Amniotic stem cell (primary cell): ENCODE measurements at regions not wholly inside any gene's neighbourhood (a gene's known extent, or its start where the extent isn't known, plus 50 kb on each side); places are given as distances from the start of the nearest gene placed in this dataset.

Experiments
- DNase-seq: peaks from one replicate; lab custom pipeline; 2025; lab: John Stamatoyannopoulos, UW

DNA sequence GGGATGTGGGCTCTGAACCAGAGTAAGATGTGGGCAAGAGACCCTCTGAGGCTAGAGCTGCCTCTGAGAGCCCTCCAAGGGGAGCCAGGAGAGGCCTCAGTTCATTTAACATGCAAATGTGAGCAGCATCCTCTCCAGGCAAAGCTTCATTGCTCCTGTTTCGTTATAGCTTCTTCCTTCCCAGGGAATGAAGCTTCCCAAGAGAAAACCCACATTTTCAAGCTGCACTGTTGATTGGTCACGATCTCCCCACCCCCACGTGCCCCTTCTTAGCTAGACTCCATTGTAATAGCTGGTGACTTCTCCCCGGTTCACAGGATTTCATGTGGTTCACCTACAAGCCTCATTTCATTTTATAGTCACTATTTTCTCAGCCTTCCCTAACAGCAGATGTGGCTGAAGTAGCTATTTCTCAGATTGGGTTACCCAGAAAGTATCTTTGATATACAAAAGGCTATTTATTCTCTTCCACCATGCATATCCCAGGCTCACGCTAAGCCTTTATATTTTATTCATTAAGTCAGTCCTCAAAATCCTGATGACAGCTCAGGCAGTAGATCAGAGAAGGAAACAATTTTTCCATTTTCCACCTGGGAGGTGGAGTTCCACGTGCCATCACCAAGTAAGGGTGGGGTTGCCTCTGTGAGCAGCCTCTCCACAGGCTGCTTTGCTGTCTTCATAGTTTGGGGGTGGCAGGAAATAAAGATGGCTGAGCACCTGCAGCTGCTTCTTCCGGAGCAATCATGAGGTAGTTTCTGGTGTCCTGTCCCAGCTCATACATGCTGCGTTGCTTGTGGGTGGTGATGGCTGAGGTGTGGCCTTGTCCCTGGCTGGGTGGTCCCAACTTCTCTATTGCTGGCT is 178.3 kb upstream of the RAB4A start:
- no peak for DNase-seq

DNA sequence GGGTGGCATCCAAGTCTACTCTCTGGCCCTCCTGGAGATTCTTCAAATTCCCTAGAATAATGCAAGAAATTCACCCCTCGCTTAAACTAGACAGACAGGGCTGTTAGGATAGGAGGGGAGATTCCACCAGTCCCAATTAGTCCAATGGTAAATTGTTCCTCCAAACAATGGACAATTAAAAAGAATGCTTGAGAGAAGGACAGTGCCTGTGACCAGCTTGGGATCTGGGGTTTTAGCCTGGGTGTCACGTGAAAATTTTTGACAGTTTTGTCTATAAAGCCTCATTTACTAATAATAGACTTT is 177.7 kb upstream of the RAB4A start:
- no peak for DNase-seq

DNA sequence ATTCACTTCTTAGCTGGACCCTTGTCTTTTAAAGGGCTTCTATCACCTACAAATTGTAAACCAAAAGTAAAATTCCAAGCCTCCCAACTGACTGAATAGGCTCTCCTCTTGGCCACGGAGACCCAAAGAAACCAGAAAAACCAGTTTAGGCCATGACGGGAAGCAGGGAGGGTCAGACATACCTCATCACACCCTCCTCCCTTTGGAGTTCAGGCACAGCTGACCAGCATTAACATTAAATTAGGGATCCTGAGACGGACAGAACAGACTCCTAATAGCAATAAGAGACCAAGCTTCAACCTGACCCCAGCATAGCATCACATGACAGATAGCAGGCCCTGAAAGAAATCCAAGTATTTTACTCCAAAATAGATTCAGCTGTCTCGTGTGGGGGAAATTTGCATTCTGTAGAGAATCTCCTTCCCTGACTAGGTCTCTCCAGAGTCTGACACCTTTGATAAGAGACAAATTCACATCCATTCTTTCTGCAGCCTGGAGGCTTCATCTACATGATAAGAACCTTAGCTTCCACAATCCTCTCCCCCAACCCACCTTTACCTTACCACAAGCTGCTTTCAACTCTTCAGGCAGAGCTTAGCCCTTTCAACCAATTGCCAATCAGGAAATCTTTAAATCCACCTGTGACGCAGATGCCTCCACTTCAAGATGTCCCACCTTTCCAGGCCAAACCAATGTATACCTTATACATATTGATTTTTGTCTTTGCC is 177.1 kb upstream of the RAB4A start:
- DNase-seq = no peak

DNA sequence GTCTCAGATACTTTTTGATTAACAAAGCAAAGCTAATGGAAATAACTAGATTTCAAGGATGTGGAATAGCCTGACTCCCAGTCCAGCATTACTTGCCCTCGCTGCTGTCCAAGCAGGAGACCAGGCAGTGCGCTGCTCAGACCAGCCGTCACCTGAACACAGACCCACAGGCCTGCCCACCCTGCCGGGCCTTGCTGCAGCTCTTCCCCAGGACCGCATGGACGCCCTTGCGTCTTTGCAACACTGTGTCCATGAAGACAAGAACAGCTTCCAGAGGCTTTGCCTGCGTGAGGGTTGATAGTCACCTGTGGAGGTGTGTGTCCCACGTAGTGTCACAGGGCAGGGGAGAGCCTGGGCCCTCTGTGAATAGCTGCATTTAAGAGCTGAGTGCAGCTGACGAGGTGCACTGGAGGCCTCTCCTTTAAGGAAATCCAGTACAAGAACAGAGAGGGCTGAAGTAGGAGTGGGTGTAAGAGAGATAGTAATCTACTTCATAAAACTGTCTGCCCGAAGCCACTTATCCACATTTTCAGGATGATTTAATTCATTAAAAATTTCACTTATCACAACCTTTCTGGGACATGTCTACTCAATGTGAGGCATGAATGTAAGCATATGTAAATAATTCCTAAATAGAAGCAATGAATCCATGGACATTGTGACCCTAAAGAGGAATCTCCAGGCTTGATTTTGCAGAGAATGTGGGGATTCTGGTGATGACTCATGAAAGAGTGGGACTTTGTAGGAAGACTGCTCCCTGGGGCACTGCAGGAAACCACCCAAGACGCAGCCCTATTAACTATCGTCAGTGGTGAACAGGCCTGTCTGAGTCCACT is 176.2 kb upstream of the RAB4A start:
- no peak for DNase-seq

- no peak for DNase-seq
Observed at GRCh38 chr1:229095325-229095724, 175.6 kb upstream of the RAB4A start.

GRCh38 chr1:229097356-229097755 is 173.6 kb upstream of the RAB4A start:
- no peak for DNase-seq

GRCh38 chr1:229098361-229098760 is 172.6 kb upstream of the RAB4A start:
- no peak for DNase-seq

DNA sequence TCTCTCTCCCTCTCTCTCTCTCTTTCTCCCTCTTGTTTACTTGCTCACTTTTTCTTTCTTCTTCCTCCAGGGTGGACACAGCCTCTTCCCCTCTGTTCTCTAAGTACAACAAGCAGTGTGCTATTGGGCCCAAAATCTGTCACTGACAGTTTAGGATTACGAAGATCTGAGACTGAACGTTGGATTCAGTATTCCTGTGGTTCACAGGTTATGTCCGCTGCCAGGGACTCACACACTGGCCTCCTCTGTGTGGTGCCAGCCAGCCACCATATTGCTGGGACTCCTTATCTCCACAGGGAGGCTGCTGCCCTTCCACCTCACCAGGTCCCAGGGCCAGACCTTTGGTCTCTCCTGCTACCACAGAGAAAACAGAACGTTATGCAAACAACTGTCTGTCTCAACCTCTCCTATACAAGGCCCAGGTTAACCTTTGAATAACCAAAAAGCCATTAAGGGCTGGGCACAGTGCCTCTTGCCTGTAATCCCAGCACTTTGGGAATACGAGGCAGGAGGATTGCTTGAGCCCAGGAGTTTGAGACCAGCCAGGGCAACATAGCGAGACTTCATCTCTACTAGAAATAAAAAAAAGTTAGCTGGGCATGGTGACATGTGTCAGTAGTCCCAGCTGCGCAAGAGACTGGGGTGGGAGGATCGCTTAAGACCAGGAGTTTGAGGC is 171.9 kb upstream of the RAB4A start:
- no peak for DNase-seq

- no peak for DNase-seq
Observed at GRCh38 chr1:229101011-229101871, 169.7 kb upstream of the RAB4A start.

DNA sequence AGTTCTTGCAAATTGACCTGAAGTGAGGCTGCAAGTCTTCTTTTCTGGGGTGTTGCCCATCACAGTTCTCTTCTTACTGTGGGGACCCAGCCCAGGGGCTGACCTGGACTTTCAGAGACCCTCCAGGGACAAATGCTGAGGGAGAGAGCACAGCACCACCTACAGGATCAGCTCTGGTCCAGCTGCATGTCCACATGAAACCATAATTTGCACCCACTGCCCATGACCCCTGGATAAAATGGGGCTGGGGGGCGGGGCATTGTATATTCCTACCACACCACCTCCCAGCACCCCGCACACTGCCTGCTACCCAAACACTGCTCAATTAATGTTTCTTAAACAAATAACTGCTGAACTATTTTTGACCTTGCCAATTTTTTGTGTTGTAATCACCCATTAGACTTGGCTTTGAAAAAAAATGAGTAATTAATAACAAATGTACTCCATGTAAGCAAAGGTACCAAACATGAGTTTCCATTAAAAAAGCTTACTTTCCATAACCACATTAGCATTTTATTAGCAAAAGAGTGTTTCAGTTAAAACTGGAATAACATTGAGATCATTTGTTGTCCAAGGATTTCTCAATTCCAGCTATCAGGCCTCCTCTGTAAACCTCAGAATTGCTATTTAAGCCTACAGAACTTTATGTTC is 168.0 kb upstream of the RAB4A start:
- DNase-seq = no peak

GRCh38 chr1:229104654-229105053 is 166.3 kb upstream of the RAB4A start:
- no peak for DNase-seq

DNA sequence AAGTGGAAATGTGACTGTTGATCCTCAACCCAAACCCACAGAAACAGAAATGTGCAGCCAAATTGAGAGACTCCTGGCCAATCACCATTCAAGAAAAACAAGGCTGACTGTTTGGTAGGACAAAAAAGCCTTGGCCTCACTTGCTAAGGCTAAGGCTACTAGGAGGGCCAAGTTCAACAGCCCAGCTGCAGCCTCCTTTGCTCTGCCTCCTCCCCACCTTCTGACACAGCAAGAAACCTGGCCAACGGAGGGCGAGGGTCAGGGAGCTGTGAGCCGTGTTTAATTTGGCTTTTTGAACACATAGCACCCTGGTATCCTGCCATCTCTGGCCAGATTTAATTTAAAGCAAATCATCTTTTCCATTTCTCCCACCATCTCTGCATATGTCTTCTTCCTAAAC is 165.8 kb upstream of the RAB4A start:
- no peak for DNase-seq

- no peak for DNase-seq
Observed at GRCh38 chr1:229105822-229106525, 164.9 kb upstream of the RAB4A start.

GRCh38 chr1:229106526-229107125 is 164.3 kb upstream of the RAB4A start:
- DNase-seq = no peak

GRCh38 chr1:229107304-229107815 is 163.6 kb upstream of the RAB4A start:
- no peak for DNase-seq

DNA sequence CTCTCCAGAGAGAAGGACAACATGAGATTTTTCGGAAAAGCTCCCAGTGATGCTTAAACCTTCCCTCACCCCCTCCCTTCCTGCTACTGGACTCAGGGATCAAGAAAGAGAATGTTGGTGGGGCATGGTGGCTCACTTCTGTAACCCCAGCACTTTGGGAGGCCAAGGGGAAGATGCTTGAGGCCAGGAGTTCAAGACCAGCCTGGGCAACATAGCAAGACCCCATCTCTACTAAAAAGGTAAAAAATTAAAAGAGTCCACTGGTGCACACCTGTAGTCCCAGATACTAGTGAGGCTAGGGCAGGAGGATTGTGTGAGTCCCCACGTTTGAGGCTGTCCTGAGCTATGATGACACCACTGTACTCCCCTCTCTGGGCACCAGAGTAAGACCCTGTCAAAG is 162.9 kb upstream of the RAB4A start:
- no peak for DNase-seq

DNA sequence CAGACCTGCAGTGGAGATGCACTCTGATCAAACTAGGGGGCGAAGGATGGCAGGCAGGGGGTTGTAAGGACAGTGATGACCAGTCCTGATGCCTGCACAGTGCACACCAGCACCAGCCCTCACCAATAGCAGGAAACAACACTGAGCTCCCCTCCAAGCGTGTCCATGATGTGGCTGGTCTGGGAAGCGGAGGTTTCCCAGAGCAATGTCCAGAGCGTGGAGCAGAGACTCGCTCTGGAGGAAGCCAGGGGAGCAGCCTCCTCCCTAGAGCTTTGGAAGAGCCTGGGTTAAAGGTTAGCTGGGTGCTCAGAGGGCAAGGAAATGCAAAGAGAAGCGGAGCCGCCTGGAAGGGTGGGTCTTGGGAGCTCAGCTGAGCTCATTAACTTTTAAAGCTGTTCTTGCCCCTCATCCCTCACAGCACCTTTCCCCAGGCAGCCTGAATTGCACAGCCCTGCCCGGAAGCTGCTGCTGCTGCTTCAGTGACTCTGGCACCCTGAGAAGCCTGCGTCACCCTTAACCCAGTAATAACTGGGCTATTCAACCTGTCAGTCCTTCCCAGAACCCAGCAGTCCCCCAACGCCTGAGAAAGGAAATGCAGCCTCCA is 162.2 kb upstream of the RAB4A start:
- DNase-seq = no peak

GRCh38 chr1:229109320-229109761 is 161.6 kb upstream of the RAB4A start:
- no peak for DNase-seq

GRCh38 chr1:229110986-229111385 is 159.9 kb upstream of the RAB4A start:
- no peak for DNase-seq
